ENCODE measurements at regions not wholly inside any gene's neighbourhood (a gene's known extent, or its start where the extent isn't known, plus 50 kb on each side); places are given as distances from the start of the nearest gene placed in this dataset.

GRCh38 chr15:94015324-94015723 is 216.0 kb upstream of the MCTP2 start:
- ChIA-PET POLR2A (no interaction called here), CTCF (no interaction called here)
- no peak for DNase-seq
- H3K36me3 Mint-ChIP-seq (ENCODE audit: low read depth), result no peaks in the 10 kb centered on the region
- H3K4me3 Mint-ChIP-seq, result no peak overlapping the region
- H3K4me1 Mint-ChIP-seq (ENCODE audit: low read depth), result no peaks in the 10 kb centered on the region
- no peaks in the 10 kb centered on the region for H3K27me3 Mint-ChIP-seq
- H3K27ac Mint-ChIP-seq, result no peak overlapping the region
- peaks cover 2% of the 10 kb centered on the region for H3K9me3 Mint-ChIP-seq
- intact Hi-C loops (cut with micrococcal nuclease), result no loop called here
- TF ChIP-seq, protein P1, sequence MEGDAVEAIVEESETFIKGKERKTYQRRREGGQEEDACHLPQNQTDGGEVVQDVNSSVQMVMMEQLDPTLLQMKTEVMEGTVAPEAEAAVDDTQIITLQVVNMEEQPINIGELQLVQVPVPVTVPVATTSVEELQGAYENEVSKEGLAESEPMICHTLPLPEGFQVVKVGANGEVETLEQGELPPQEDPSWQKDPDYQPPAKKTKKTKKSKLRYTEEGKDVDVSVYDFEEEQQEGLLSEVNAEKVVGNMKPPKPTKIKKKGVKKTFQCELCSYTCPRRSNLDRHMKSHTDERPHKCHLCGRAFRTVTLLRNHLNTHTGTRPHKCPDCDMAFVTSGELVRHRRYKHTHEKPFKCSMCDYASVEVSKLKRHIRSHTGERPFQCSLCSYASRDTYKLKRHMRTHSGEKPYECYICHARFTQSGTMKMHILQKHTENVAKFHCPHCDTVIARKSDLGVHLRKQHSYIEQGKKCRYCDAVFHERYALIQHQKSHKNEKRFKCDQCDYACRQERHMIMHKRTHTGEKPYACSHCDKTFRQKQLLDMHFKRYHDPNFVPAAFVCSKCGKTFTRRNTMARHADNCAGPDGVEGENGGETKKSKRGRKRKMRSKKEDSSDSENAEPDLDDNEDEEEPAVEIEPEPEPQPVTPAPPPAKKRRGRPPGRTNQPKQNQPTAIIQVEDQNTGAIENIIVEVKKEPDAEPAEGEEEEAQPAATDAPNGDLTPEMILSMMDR (IDR thresholded peaks at IDR 0.05), result no peak
- no peak for ATAC-seq

- Mint-ChIP-seq H3K27me3 (no peaks in the 10 kb centered on the region), H3K36me3 (ENCODE audit: low read depth) (no peaks in the 10 kb centered on the region), H3K4me3 (no peak overlapping the region), H3K9me3 (no peaks in the 10 kb centered on the region), H3K4me1 (ENCODE audit: low read depth) (no peaks in the 10 kb centered on the region), H3K27ac (no peak overlapping the region)
- ChIA-PET CTCF (interaction anchor here (2.4 to 3.1 kb wide), 2 partner anchors 11 to 111 kb away, joined by 11 to 12 read pairs; no protein-coding TSS in a partner anchor), POLR2A (no interaction called here)
- TF ChIP-seq, protein P1 (IDR thresholded peaks at IDR 0.05), result no peak
- ATAC-seq (no peak), DNase-seq (no peak)
- intact Hi-C loops (cut with micrococcal nuclease), result no loop called here
These were observed 223.0 kb upstream of the MCTP2 start for GRCh38 chr15:94008104-94009074.

- Mint-ChIP-seq H3K27me3 (no peaks in the 10 kb centered on the region), H3K36me3 (ENCODE audit: low read depth) (no peaks in the 10 kb centered on the region), H3K9me3 (no peaks in the 10 kb centered on the region), H3K27ac (no peak overlapping the region), H3K4me1 (ENCODE audit: low read depth) (no peaks in the 10 kb centered on the region), H3K4me3 (no peak overlapping the region)
- TF ChIP-seq, protein P1 (IDR thresholded peaks at IDR 0.05), result no peak
- no peak for DNase-seq
- ATAC-seq, result no peak
- ChIA-PET CTCF (no interaction called here), POLR2A (interaction anchor here (0.6 kb wide), 1 partner anchor 835 kb away, joined by 3 read pairs; no protein-coding TSS in a partner anchor)
- intact Hi-C loops (cut with micrococcal nuclease), result no loop called here
These were observed 226.7 kb upstream of the MCTP2 start for GRCh38 chr15:94004697-94005096.

GRCh38 chr15:94002041-94002440 is 229.3 kb upstream of the MCTP2 start:
- Mint-ChIP-seq H3K4me1 (ENCODE audit: low read depth) (no peaks in the 10 kb centered on the region), H3K27me3 (no peaks in the 10 kb centered on the region), H3K36me3 (ENCODE audit: low read depth) (no peaks in the 10 kb centered on the region), H3K9me3 (no peaks in the 10 kb centered on the region), H3K4me3 (no peak overlapping the region), H3K27ac (no peak overlapping the region)
- TF ChIP-seq, protein P1 (IDR thresholded peaks at IDR 0.05), result no peak
- ATAC-seq, result no peak
- intact Hi-C loops (cut with micrococcal nuclease), result no loop called here
- POLR2A ChIA-PET, result no interaction called here
- CTCF ChIA-PET, result no interaction called here
- DNase-seq, result no peak

DNA sequence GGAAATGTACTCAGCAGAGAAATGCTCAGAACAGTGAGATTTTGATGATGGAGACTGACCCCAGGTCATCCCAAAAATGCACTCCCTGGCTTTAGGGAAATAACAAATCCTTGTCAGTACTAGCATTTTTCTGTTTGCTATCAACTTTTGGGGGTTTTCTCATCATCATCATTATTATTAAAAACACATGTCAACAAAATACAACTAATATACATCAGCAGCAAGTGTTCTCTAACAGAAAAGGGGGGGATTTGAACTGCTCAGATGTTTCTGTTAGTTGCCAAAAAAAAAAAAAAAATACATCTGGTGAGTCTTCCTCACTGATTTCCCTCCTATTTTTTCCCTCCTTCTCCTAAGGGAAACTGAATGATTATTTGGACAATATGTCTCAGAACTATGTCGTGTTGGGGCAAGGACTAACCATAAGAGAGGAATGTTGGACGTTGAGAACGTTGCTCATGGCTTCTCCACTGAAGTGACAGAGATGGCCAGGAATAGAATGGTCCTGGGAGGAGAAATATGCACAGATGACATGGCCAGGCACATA is 230.0 kb upstream of the MCTP2 start:
- DNase-seq (no peak), ATAC-seq (no peak)
- Mint-ChIP-seq H3K4me3 (no peak overlapping the region), H3K27ac (no peak overlapping the region), H3K9me3 (no peaks in the 10 kb centered on the region), H3K4me1 (ENCODE audit: low read depth) (no peaks in the 10 kb centered on the region), H3K27me3 (no peaks in the 10 kb centered on the region), H3K36me3 (ENCODE audit: low read depth) (no peaks in the 10 kb centered on the region)
- TF ChIP-seq, protein P1 (IDR thresholded peaks at IDR 0.05), result no peak
- POLR2A ChIA-PET, result no interaction called here
- intact Hi-C loops (cut with micrococcal nuclease), result no loop called here
- CTCF ChIA-PET, result no interaction called here
